ENCODE measurements at regions not wholly inside any gene's neighbourhood (a gene's known extent, or its start where the extent isn't known, plus 50 kb on each side); places are given as distances from the start of the nearest gene placed in this dataset.

GRCh38 chr22:47325249-47325648 is 562.8 kb downstream of the TBC1D22A start:
- H3K9me2 ChIP-seq (ENCODE audit: insufficient read depth), result no peaks in the 10 kb centered on the region
- H3K79me2 ChIP-seq (ENCODE audit: insufficient read depth, low read length), result no peaks in the 10 kb centered on the region
- H3K4me1 ChIP-seq (ENCODE audit: control insufficient read depth in 1 of 2, insufficient read depth in 2 of 2, low read length in 2 of 2), result peaks cover 23 to 36% of the 10 kb centered on the region in 2 experiments
- ChIA-PET POLR2A (no interaction called here), CTCF (no interaction called here), RAD21 (ENCODE audit: low non-redundant PET in 1 of 2, low total read pairs in 2 of 2, uncharacterized antibody in 2 of 2, unreplicated experiment in 2 of 2) (no interaction called here)
- TF ChIP-seq, protein P1, sequence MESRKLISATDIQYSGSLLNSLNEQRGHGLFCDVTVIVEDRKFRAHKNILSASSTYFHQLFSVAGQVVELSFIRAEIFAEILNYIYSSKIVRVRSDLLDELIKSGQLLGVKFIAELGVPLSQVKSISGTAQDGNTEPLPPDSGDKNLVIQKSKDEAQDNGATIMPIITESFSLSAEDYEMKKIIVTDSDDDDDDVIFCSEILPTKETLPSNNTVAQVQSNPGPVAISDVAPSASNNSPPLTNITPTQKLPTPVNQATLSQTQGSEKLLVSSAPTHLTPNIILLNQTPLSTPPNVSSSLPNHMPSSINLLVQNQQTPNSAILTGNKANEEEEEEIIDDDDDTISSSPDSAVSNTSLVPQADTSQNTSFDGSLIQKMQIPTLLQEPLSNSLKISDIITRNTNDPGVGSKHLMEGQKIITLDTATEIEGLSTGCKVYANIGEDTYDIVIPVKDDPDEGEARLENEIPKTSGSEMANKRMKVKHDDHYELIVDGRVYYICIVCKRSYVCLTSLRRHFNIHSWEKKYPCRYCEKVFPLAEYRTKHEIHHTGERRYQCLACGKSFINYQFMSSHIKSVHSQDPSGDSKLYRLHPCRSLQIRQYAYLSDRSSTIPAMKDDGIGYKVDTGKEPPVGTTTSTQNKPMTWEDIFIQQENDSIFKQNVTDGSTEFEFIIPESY (IDR thresholded peaks at IDR 0.05; ENCODE audit: extremely low read depth, insufficient replicate concordance, low read length), result no peak
- TF ChIP-seq TCF7L2 (IDR thresholded peaks at IDR 0.05; ENCODE audit: borderline replicate concordance, extremely low read depth, insufficient read depth, insufficient read length) (no peak), CEBPB (IDR thresholded peaks at IDR 0.05; ENCODE audit: low read depth) (no peak), SRF (IDR thresholded peaks at IDR 0.05; ENCODE audit: low read depth) (no peak), SP1 (IDR thresholded peaks at IDR 0.05; ENCODE audit: low read depth) (no peak), RAD21 (IDR thresholded peaks at IDR 0.05; ENCODE audit: low read depth) (no peak), JUND (IDR thresholded peaks at IDR 0.05) (no peak), EZH2 (IDR thresholded peaks at IDR 0.05) (no peak), CBX3 (IDR thresholded peaks at IDR 0.05; ENCODE audit: low read depth) (no peak), YY1 (IDR thresholded peaks at IDR 0.05; ENCODE audit: extremely low read depth, insufficient replicate concordance, low read depth, low read length) (no peak), POLR2AphosphoS5 (IDR thresholded peaks at IDR 0.05; ENCODE audit: low read depth, low read length) (no peak), ZNF274 (IDR thresholded peaks at IDR 0.05; ENCODE audit: low read depth, low read length) (no peak), CTCF (IDR thresholded peaks at IDR 0.05 in 2 of 3, conservative IDR thresholded peaks at IDR 0.05 in 1 of 3; ENCODE audit: borderline replicate concordance in 1 of 3, insufficient read depth in 1 of 3, low read depth in 2 of 3, low read length in 2 of 3) (no peak), FOSL1 (IDR thresholded peaks at IDR 0.05; ENCODE audit: low read depth) (no peak), EZH2phosphoT487 (IDR thresholded peaks at IDR 0.05; ENCODE audit: borderline replicate concordance) (no peak), ELF1 (IDR thresholded peaks at IDR 0.05; ENCODE audit: borderline replicate concordance, low read depth) (no peak)
- TF ChIP-seq, protein P2, sequence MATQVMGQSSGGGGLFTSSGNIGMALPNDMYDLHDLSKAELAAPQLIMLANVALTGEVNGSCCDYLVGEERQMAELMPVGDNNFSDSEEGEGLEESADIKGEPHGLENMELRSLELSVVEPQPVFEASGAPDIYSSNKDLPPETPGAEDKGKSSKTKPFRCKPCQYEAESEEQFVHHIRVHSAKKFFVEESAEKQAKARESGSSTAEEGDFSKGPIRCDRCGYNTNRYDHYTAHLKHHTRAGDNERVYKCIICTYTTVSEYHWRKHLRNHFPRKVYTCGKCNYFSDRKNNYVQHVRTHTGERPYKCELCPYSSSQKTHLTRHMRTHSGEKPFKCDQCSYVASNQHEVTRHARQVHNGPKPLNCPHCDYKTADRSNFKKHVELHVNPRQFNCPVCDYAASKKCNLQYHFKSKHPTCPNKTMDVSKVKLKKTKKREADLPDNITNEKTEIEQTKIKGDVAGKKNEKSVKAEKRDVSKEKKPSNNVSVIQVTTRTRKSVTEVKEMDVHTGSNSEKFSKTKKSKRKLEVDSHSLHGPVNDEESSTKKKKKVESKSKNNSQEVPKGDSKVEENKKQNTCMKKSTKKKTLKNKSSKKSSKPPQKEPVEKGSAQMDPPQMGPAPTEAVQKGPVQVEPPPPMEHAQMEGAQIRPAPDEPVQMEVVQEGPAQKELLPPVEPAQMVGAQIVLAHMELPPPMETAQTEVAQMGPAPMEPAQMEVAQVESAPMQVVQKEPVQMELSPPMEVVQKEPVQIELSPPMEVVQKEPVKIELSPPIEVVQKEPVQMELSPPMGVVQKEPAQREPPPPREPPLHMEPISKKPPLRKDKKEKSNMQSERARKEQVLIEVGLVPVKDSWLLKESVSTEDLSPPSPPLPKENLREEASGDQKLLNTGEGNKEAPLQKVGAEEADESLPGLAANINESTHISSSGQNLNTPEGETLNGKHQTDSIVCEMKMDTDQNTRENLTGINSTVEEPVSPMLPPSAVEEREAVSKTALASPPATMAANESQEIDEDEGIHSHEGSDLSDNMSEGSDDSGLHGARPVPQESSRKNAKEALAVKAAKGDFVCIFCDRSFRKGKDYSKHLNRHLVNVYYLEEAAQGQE (IDR thresholded peaks at IDR 0.05; ENCODE audit: low read depth), result no peak
- TF ChIP-seq, protein P3, sequence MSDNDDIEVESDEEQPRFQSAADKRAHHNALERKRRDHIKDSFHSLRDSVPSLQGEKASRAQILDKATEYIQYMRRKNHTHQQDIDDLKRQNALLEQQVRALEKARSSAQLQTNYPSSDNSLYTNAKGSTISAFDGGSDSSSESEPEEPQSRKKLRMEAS (IDR thresholded peaks at IDR 0.05), result no peak
- H3K4me2 ChIP-seq (ENCODE audit: low read length), result no peak overlapping the region
- no peak overlapping the region for H3K4me3 ChIP-seq (replicated peaks in 1 of 2; ENCODE audit: low read depth in 1 of 2, low read length in 2 of 2)
- no peak overlapping the region for H3K27ac ChIP-seq (ENCODE audit: low read depth, low read length)
- ATAC-seq (no peak), DNase-seq (ENCODE audit: low read depth, low spot score) (no peak)
- H3K9me3 ChIP-seq (ENCODE audit: control insufficient read depth in 1 of 2, insufficient read depth in 1 of 2, low read depth in 1 of 2, low read length in 2 of 2), result peaks cover 0 to 13% of the 10 kb centered on the region in 2 experiments; a peak in 1 of 4 replicates
- no peak overlapping the region for H3K9ac ChIP-seq (ENCODE audit: low read length)
- H4K20me1 ChIP-seq (ENCODE audit: insufficient read depth), result no peaks in the 10 kb centered on the region
- no peaks in the 10 kb centered on the region for H3K36me3 ChIP-seq (ENCODE audit: control insufficient read depth in 1 of 2, insufficient read depth in 2 of 2, low read length in 2 of 2)
- H3K27me3 ChIP-seq (ENCODE audit: insufficient read depth, low read length), result no peaks in the 10 kb centered on the region
- intact Hi-C loops (cut with micrococcal nuclease), result no loop called here
- no TSS peak for BruUV-seq (replicated peaks)
- H2AFZ ChIP-seq (ENCODE audit: low read depth, low read length, poor library complexity, severe bottlenecking), result no peak overlapping the region
